ENCODE measurements at regions not wholly inside any gene's neighbourhood (a gene's known extent, or its start where the extent isn't known, plus 50 kb on each side); places are given as distances from the start of the nearest gene placed in this dataset.
"Not testable (repeated sequence)": the region's sequence is repeated elsewhere in the genome, so short reads cannot be mapped to it uniquely, and the experiment has no call there.

- DNase-seq, result not testable (repeated sequence)
Observed at GRCh38 chr16:21487956-21488355, 111.4 kb upstream of the METTL9 start.

- DNase-seq, result not testable (repeated sequence)
Observed at GRCh38 chr16:21499046-21499445, 100.3 kb upstream of the METTL9 start.

- peak; percentile 24 for DNase-seq
Observed at GRCh38 chr16:21501223-21501868, 98.0 kb upstream of the METTL9 start.

GRCh38 chr16:21501869-21502667, 97.3 kb upstream of the METTL9 start:
- peak; percentile 92 for DNase-seq

- not testable (repeated sequence) for DNase-seq
Observed at GRCh38 chr16:21503574-21503920, 95.8 kb upstream of the METTL9 start.

GRCh38 chr16:21503941-21504832, 95.2 kb upstream of the METTL9 start:
- DNase-seq, result not testable (repeated sequence)

GRCh38 chr16:21505751-21506520, 93.4 kb upstream of the METTL9 start:
- not testable (repeated sequence) for DNase-seq

- DNase-seq, result not testable (repeated sequence)
Observed at GRCh38 chr16:21506857-21507456, 92.4 kb upstream of the METTL9 start.

GRCh38 chr16:21507631-21508305, 91.6 kb upstream of the METTL9 start:
- DNase-seq, result not testable (repeated sequence)

GRCh38 chr16:21508661-21509436, 90.5 kb upstream of the METTL9 start:
- not testable (repeated sequence) for DNase-seq

GRCh38 chr16:21509437-21510086, 89.8 kb upstream of the METTL9 start:
- not testable (repeated sequence) for DNase-seq

GRCh38 chr16:21510869-21511255, 88.5 kb upstream of the METTL9 start:
- not testable (repeated sequence) for DNase-seq

GRCh38 chr16:21511315-21512210, 87.8 kb upstream of the METTL9 start:
- DNase-seq, result peak; percentile 46

GRCh38 chr16:21512280-21513192, 86.8 kb upstream of the METTL9 start:
- DNase-seq, result not testable (repeated sequence)

- not testable (repeated sequence) for DNase-seq
Observed at GRCh38 chr16:21513337-21513741, 86.0 kb upstream of the METTL9 start.

GRCh38 chr16:21513812-21514473, 85.4 kb upstream of the METTL9 start:
- not testable (repeated sequence) for DNase-seq

- DNase-seq, result not testable (repeated sequence)
Observed at GRCh38 chr16:21514474-21514840, 84.9 kb upstream of the METTL9 start.
